ENCODE measurements at regions not wholly inside any gene's neighbourhood (a gene's known extent, or its start where the extent isn't known, plus 50 kb on each side); places are given as distances from the start of the nearest gene placed in this dataset.

DNA sequence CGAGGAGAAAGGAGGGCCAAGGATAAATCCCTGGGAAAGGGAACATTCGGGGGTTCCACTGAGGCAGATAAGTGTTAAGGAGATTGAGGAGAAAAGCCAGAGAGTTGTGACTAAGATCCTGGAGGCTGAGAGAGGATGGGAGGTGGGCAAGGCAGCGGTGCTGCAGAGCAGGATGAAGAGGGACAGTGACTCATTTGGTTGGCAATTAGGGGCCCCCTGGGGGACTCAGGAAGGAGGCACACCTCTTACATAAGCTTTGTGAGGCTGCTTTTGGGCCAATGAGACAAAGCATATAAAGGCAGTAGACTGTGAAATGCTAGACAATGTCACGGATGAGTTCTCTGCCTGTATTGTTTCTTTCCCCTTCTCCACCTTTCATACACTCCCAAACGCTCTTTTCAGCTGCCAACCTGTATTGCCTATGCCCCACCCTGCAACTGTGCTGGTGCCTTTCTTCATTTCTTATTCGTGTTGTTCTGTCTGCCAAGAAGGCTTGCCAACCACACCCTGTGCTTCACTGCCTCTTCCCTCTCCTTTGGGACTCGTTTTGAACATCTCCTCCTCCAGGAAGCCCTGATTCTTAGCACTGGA lies 246.8 kb upstream of the KIRREL3 start:
- DNase-seq (ENCODE audit: low spot score in 2 of 2) (no peak), ATAC-seq (replicated peaks; ENCODE audit: extremely low read depth, poor library complexity, severe bottlenecking) (no peak)
- H3K4me3 Mint-ChIP-seq: no peak overlapping the region
- H3K9me3 Mint-ChIP-seq: peaks cover 8% of the 10 kb centered on the region
- no peak overlapping the region for H3K27ac Mint-ChIP-seq (ENCODE audit: low read depth)
- no peaks in the 10 kb centered on the region for H3K27me3 Mint-ChIP-seq
- no peaks in the 10 kb centered on the region for H3K4me1 Mint-ChIP-seq
- H3K36me3 Mint-ChIP-seq (ENCODE audit: insufficient read depth): no peaks in the 10 kb centered on the region

DNA sequence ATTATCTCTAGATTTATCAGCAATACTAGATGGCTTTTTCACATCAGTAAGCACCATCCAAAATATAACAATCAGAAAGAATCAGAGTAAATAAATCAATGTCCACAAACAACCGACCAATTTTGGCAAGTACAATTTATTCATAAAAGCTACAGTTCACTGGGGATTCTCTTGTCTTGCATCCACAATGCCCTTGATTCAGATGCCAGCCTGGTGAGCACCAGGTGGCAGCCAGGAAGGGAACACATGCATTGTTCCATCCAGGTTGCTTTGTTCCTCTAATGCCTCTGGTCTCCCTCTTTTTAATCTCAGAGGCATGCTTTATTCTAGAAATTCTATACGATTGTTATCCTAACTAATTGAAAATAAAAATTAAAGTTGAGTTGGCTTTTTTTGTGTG lies 242.1 kb upstream of the KIRREL3 start:
- no peak overlapping the region for H3K4me3 Mint-ChIP-seq
- peaks cover 8% of the 10 kb centered on the region for H3K9me3 Mint-ChIP-seq
- no peaks in the 10 kb centered on the region for H3K27me3 Mint-ChIP-seq
- H3K27ac Mint-ChIP-seq (ENCODE audit: low read depth): no peak overlapping the region
- no peaks in the 10 kb centered on the region for H3K36me3 Mint-ChIP-seq (ENCODE audit: insufficient read depth)
- DNase-seq (ENCODE audit: low spot score in 2 of 2): no peak
- no peaks in the 10 kb centered on the region for H3K4me1 Mint-ChIP-seq
- ATAC-seq (replicated peaks; ENCODE audit: extremely low read depth, poor library complexity, severe bottlenecking): no peak

DNA sequence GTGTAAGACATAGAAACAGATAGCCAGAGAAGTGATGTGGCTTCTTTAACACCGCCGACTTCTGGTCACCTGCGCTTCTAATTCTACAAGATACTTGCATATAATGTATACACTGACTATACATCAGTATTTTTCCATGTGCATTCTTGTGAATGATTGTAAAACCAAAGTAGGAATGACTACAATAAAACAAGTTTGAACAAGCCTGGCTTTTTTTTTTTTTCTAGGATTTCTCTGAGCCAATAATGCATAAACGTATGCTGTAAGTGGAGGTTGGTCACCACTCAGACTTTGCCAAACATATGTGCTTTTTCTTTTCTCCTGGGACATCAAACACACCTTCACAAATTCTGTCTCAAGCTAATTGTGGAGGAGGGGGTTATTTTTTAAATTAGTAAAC lies 237.8 kb upstream of the KIRREL3 start:
- no peak overlapping the region for H3K27ac Mint-ChIP-seq (ENCODE audit: low read depth)
- no peak overlapping the region for H3K4me3 Mint-ChIP-seq
- DNase-seq (ENCODE audit: low spot score in 2 of 2): no peak
- no peak for ATAC-seq (replicated peaks; ENCODE audit: extremely low read depth, poor library complexity, severe bottlenecking)
- H3K36me3 Mint-ChIP-seq (ENCODE audit: insufficient read depth): no peaks in the 10 kb centered on the region
- peaks cover 5% of the 10 kb centered on the region for H3K9me3 Mint-ChIP-seq
- no peaks in the 10 kb centered on the region for H3K27me3 Mint-ChIP-seq
- H3K4me1 Mint-ChIP-seq: no peaks in the 10 kb centered on the region

DNA sequence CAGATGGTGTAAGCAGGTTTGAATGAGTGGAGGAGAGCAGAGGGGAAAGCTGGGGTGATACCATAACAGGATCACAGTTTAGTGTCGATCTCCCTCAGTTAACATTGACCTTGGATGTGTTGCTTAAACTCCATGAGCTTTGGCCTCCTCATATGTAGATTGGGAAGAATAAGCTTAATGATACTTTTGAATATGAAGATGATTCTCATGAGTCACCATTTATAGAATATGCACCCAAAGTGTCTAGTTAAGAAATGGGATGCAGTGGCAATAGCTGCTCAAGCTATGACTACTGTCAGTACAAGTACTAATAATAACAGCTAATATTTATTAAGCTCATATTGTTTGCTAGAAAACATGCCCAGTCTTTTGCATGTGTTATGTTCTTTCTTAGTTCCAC lies 236.2 kb upstream of the KIRREL3 start:
- Mint-ChIP-seq H3K9me3 (peaks cover 5% of the 10 kb centered on the region), H3K27ac (ENCODE audit: low read depth) (no peak overlapping the region), H3K36me3 (ENCODE audit: insufficient read depth) (no peaks in the 10 kb centered on the region), H3K4me1 (no peaks in the 10 kb centered on the region), H3K4me3 (no peak overlapping the region), H3K27me3 (no peaks in the 10 kb centered on the region)
- DNase-seq (ENCODE audit: low spot score in 2 of 2) (no peak), ATAC-seq (replicated peaks; ENCODE audit: extremely low read depth, poor library complexity, severe bottlenecking) (no peak)

DNA sequence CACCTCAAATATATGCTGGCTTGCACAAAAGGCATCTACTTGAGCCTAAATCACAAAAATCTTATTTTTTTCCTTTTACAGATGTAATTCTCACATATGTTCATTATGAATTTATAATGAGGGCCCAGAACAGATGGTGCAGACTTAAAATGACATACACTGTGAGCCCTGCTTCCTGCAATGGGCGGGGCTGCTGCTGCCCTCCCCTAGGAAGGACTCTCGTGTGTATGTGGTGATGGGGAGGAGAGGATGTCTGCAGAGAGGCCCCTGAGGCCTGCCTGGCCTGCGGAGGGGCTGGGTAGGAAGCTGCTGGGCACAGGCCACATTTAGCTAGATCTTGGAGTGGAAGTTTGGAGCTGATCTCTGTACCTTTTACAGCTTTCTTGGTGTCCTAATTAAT lies 233.4 kb upstream of the KIRREL3 start:
- Mint-ChIP-seq H3K9me3 (peaks cover 5% of the 10 kb centered on the region), H3K4me1 (no peaks in the 10 kb centered on the region), H3K36me3 (ENCODE audit: insufficient read depth) (no peaks in the 10 kb centered on the region), H3K27ac (ENCODE audit: low read depth) (no peak overlapping the region), H3K4me3 (no peak overlapping the region), H3K27me3 (no peaks in the 10 kb centered on the region)
- ATAC-seq (replicated peaks; ENCODE audit: extremely low read depth, poor library complexity, severe bottlenecking) (no peak), DNase-seq (ENCODE audit: low spot score in 2 of 2) (no peak)

DNA sequence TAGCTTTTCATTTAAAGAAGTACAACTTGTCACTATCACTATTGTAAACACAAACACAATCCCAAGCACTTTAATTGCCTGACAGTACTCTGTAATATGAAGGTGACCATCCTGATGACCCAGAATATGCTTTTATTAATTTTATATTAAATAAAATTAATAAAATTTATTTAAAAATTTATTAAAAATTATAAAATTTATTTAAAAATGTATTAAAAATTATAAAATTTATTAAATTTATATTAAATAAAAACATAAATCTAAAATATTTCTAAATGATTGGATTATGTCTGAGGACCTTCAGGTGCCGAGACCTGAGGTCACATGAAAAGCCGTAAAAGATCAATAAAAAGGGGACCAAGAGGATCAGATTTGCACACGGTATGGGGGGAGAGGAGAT lies 229.8 kb upstream of the KIRREL3 start:
- no peak overlapping the region for H3K4me3 Mint-ChIP-seq
- no peaks in the 10 kb centered on the region for H3K4me1 Mint-ChIP-seq
- no peak for DNase-seq (ENCODE audit: low spot score in 2 of 2)
- H3K9me3 Mint-ChIP-seq: peaks cover 5% of the 10 kb centered on the region
- no peaks in the 10 kb centered on the region for H3K27me3 Mint-ChIP-seq
- no peak for ATAC-seq (replicated peaks; ENCODE audit: extremely low read depth, poor library complexity, severe bottlenecking)
- no peaks in the 10 kb centered on the region for H3K36me3 Mint-ChIP-seq (ENCODE audit: insufficient read depth)
- H3K27ac Mint-ChIP-seq (ENCODE audit: low read depth): no peak overlapping the region

DNA sequence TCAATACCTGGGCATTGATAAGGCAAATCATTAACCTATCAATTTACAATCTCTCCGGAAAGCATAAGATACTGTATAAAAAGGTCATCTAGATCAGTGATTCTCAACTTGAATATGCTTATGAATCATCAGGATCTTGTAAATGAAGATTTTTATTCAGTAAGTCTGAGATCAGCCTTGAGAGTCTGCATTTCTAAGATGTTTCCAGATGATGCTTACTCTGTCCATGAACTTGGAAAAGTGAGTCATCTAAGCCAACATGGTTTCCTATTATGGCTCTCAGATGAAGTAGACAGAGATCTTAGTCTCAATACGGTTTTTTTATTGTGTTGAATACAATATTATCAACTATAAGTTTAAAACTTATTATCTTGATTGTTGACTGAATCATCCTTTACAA lies 226.4 kb upstream of the KIRREL3 start:
- no peaks in the 10 kb centered on the region for H3K9me3 Mint-ChIP-seq
- H3K4me1 Mint-ChIP-seq: no peaks in the 10 kb centered on the region
- DNase-seq (ENCODE audit: low spot score in 2 of 2): no peak
- H3K4me3 Mint-ChIP-seq: no peak overlapping the region
- H3K27ac Mint-ChIP-seq (ENCODE audit: low read depth): no peak overlapping the region
- ATAC-seq (replicated peaks; ENCODE audit: extremely low read depth, poor library complexity, severe bottlenecking): no peak
- no peaks in the 10 kb centered on the region for H3K36me3 Mint-ChIP-seq (ENCODE audit: insufficient read depth)
- no peaks in the 10 kb centered on the region for H3K27me3 Mint-ChIP-seq

DNA sequence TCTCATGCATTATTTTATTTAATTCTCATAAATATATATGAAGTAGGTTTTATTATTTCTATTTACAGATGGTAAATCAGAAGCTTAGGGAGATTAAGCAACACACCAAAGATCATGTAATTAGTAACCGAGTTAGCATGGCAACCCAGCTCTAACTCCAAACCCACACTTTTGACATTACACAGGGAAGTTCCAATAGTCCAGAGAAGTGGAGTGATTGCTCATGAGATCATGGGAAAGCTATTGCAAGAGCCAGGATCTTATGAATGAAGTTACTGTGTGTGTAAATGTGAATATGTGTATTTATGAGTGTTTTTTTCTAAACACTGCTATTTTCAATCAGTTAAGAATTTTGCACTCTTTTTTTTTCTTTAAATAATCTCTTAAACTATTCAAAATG lies 225.8 kb upstream of the KIRREL3 start:
- DNase-seq (ENCODE audit: low spot score in 2 of 2) (no peak), ATAC-seq (replicated peaks; ENCODE audit: extremely low read depth, poor library complexity, severe bottlenecking) (no peak)
- H3K36me3 Mint-ChIP-seq (ENCODE audit: insufficient read depth): no peaks in the 10 kb centered on the region
- no peaks in the 10 kb centered on the region for H3K9me3 Mint-ChIP-seq
- H3K27ac Mint-ChIP-seq (ENCODE audit: low read depth): no peak overlapping the region
- H3K4me1 Mint-ChIP-seq: no peaks in the 10 kb centered on the region
- no peak overlapping the region for H3K4me3 Mint-ChIP-seq
- H3K27me3 Mint-ChIP-seq: no peaks in the 10 kb centered on the region

DNA sequence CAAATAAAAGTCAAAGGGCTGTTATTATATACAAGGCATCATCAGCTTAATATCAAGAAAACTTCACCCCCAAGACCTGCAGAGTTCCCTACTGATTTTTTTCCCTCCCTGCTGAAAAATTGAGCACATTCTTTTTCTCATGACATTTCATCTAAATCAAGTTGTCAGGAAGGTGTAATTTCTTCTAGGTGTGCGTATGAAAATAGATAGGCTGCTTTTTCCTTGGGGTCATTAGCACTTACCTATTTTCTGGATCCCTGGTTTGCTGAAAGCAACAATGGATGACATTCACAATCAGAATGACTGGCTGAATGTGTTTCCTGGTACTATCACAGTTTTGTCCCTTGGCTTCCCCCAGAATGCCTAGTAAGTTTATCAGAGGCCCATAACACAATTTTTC lies 225.0 kb upstream of the KIRREL3 start:
- DNase-seq (ENCODE audit: low spot score in 2 of 2): no peak
- no peaks in the 10 kb centered on the region for H3K9me3 Mint-ChIP-seq
- H3K36me3 Mint-ChIP-seq (ENCODE audit: insufficient read depth): no peaks in the 10 kb centered on the region
- H3K27me3 Mint-ChIP-seq: no peaks in the 10 kb centered on the region
- H3K27ac Mint-ChIP-seq (ENCODE audit: low read depth): no peak overlapping the region
- no peak overlapping the region for H3K4me3 Mint-ChIP-seq
- no peaks in the 10 kb centered on the region for H3K4me1 Mint-ChIP-seq
- ATAC-seq (replicated peaks; ENCODE audit: extremely low read depth, poor library complexity, severe bottlenecking): no peak

DNA sequence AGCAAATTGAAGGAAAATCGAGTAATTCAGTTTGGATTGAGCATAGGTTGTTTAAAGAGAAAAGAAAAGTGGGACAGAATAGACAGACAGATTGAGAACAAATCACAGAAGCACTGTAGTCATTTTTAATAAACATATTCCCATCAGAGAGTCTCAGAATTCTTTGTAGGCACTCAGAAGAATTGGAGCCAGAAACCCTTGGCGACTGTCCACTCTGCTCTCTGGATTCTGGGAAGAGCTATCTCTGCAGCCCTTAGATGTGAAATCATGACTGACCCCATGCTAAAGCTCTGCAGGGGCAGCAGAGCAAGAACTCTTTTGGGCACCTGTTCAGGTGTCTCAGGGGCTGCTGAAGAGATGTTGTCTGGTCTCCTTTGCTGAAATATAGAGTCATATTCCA lies 223.7 kb upstream of the KIRREL3 start:
- Mint-ChIP-seq H3K9me3 (no peaks in the 10 kb centered on the region), H3K4me1 (no peaks in the 10 kb centered on the region), H3K27me3 (no peaks in the 10 kb centered on the region), H3K36me3 (ENCODE audit: insufficient read depth) (no peaks in the 10 kb centered on the region), H3K4me3 (no peak overlapping the region), H3K27ac (ENCODE audit: low read depth) (no peak overlapping the region)
- DNase-seq (ENCODE audit: low spot score in 2 of 2) (no peak), ATAC-seq (replicated peaks; ENCODE audit: extremely low read depth, poor library complexity, severe bottlenecking) (no peak)

DNA sequence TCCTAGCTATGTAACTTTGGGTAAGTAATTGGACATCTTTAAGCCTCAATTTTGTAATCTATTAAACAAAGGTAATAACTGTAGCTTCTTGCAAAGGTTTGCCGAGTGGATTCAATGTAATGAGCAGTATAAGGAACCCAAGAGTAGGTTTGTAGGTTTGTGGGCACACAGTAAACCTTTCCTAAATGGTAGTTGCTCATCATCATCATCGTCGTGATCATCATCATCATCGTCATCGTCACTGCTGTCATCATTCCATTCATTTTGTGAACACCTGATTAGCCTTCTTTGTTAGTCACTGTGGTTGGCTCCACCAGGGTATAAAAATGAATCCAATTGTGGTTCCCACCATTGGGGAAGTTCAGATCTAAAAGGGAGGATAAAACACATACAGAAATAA lies 223.1 kb upstream of the KIRREL3 start:
- Mint-ChIP-seq H3K9me3 (no peaks in the 10 kb centered on the region), H3K36me3 (ENCODE audit: insufficient read depth) (no peaks in the 10 kb centered on the region), H3K27me3 (no peaks in the 10 kb centered on the region), H3K4me1 (no peaks in the 10 kb centered on the region), H3K27ac (ENCODE audit: low read depth) (no peak overlapping the region), H3K4me3 (no peak overlapping the region)
- no peak for DNase-seq (ENCODE audit: low spot score in 2 of 2)
- ATAC-seq (replicated peaks; ENCODE audit: extremely low read depth, poor library complexity, severe bottlenecking): no peak

DNA sequence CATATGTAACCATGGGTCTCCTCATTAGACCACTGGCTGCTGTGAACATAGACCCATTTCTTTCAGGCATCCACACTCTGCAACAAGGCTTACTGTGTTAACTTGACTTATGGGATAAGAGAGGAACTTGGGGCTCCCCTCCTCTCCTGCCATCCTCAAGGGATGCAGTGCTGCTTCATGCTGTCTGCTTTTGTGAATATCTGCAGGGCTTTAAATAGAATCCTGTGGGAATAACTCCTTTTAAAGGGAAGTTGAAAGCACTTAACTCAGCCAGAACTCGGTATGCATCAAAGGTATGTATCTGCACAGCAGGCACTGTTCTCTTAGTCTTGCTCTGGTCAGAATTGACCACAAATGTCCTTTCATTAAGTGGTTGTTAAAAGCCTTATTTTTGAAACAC lies 222.5 kb upstream of the KIRREL3 start:
- Mint-ChIP-seq H3K4me1 (no peaks in the 10 kb centered on the region), H3K27ac (ENCODE audit: low read depth) (no peak overlapping the region), H3K4me3 (no peak overlapping the region), H3K27me3 (no peaks in the 10 kb centered on the region), H3K9me3 (no peaks in the 10 kb centered on the region), H3K36me3 (ENCODE audit: insufficient read depth) (no peaks in the 10 kb centered on the region)
- ATAC-seq (replicated peaks; ENCODE audit: extremely low read depth, poor library complexity, severe bottlenecking) (no peak), DNase-seq (ENCODE audit: low spot score in 2 of 2) (no peak)

DNA sequence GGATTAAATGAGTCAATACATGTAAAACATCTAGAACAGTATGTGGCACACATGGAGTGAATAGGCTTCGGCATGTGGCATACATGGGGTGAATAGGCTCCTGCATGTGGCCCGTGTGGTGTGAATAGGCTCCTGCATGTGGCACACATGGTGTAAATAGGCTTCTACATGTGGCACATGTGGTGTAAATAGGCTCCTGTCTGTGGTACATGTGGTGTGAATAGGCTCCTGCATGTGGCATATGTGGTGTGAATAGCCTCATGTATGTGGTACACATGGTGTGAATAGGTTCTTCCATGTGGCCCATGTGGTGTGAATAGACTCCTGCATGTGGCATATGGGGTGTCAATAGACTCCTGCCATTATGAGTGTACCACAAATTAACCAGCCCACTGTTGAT lies 219.1 kb upstream of the KIRREL3 start:
- H3K27me3 Mint-ChIP-seq: no peaks in the 10 kb centered on the region
- no peaks in the 10 kb centered on the region for H3K9me3 Mint-ChIP-seq
- no peak for ATAC-seq (replicated peaks; ENCODE audit: extremely low read depth, poor library complexity, severe bottlenecking)
- H3K4me1 Mint-ChIP-seq: no peaks in the 10 kb centered on the region
- DNase-seq (ENCODE audit: low spot score in 2 of 2): no peak
- no peak overlapping the region for H3K4me3 Mint-ChIP-seq
- H3K27ac Mint-ChIP-seq (ENCODE audit: low read depth): no peak overlapping the region
- no peaks in the 10 kb centered on the region for H3K36me3 Mint-ChIP-seq (ENCODE audit: insufficient read depth)

DNA sequence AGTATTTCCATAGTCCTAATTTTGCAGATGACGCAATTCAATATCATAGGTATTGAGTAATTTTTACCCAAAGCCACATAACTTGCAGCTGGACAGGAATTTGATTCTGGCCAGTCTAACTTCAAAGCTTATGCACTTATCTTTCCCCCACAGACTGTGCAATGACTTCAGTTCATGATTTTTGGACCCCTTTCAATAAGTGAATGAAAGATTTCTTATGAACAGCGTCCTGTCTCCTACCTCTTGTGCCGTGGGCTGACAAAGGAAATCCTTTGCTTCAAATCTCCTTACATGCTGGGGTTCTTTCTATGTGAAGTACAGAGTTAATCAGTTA lies 217.7 kb upstream of the KIRREL3 start:
- Mint-ChIP-seq H3K27ac (ENCODE audit: low read depth) (no peak overlapping the region), H3K27me3 (no peaks in the 10 kb centered on the region)

More for the DNA sequence above, 217.7 kb upstream of the KIRREL3 start:
- Mint-ChIP-seq H3K9me3 (no peaks in the 10 kb centered on the region), H3K36me3 (ENCODE audit: insufficient read depth) (no peaks in the 10 kb centered on the region), H3K4me1 (no peaks in the 10 kb centered on the region), H3K4me3 (no peak overlapping the region)
- no peak for ATAC-seq (replicated peaks; ENCODE audit: extremely low read depth, poor library complexity, severe bottlenecking)
- no peak for DNase-seq (ENCODE audit: low spot score in 2 of 2)
